Stimulated activated naive CD8-positive, alpha-beta T cell treated with anti-CD3 and anti-CD28 coated beads, Interleukin-15, amount 100 ng/mL, for 72 hours (primary cell): ENCODE measurements at regions not wholly inside any gene's neighbourhood (a gene's known extent, or its start where the extent isn't known, plus 50 kb on each side); places are given as distances from the start of the nearest gene placed in this dataset.
A peak's percentile ranks its signal among the peaks of the same experiment; 100 is the strongest.
"Not testable (repeated sequence)": the region's sequence is repeated elsewhere in the genome, so short reads cannot be mapped to it uniquely, and the experiment has no call there.

Source experiments
- ATAC-seq: fragments of 150-1000 bp; cut with Tn5 transposase; 2 replicates; pipeline ENCODE4 v1.10.0; 2021; ENCODE audit warnings: mild to moderate bottlenecking, moderate library complexity
- DNase-seq, 2 donors: peaks; one replicate each; pipeline ENCODE4 v3.0.0; 2021 to 2022
- H3K27ac Mint-ChIP-seq, 2 donors: one replicate each; pipeline ENCODE4 v1.8.0; 2022; ENCODE audit warnings: mild to moderate bottlenecking in 2 of 2, mixed read lengths in 2 of 2, moderate library complexity in 2 of 2
- H3K27me3 Mint-ChIP-seq: one replicate; pipeline ENCODE4 v1.8.0; 2022; ENCODE audit warnings: mixed read lengths
- H3K4me1 Mint-ChIP-seq: one replicate; pipeline ENCODE4 v1.8.0; 2022; ENCODE audit warnings: mild to moderate bottlenecking, mixed read lengths
- H3K4me3 Mint-ChIP-seq, 2 donors: one replicate each; pipeline ENCODE4 v1.8.0; 2022; ENCODE audit warnings: mild to moderate bottlenecking in 2 of 2, mixed read lengths in 2 of 2, moderate library complexity in 1 of 2
- H3K9me3 Mint-ChIP-seq, 2 donors: one replicate each; pipeline ENCODE4 v1.8.0; 2022; ENCODE audit warnings: mixed read lengths in 2 of 2

- ATAC-seq (no peak), DNase-seq (no peak)
- Mint-ChIP-seq H3K9me3 (peaks cover 17 to 26% of the 10 kb centered on the region in 2 donors), H3K27me3 (no peaks in the 10 kb centered on the region), H3K4me1 (peaks cover 54% of the 10 kb centered on the region), H3K4me3 (no peak overlapping the region), H3K27ac (peak overlapping the region; percentile 27 to 59)
Observed at GRCh38 chr6:5869261-5869660, 137.5 kb downstream of the NRN1 start.

- Mint-ChIP-seq H3K27ac (peak overlapping the region; percentile 49 to 84), H3K27me3 (no peaks in the 10 kb centered on the region), H3K9me3 (peaks cover 7 to 25% of the 10 kb centered on the region in 2 donors), H3K4me3 (peak overlapping the region; percentile 66 to 73), H3K4me1 (peaks cover 40% of the 10 kb centered on the region)
- DNase-seq (no peak), ATAC-seq (peak; percentile 53)
Observed at GRCh38 chr6:5866547-5867051, 140.1 kb downstream of the NRN1 start.

GRCh38 chr6:5865506-5866031 lies 141.2 kb downstream of the NRN1 start:
- H3K4me1 Mint-ChIP-seq = peaks cover 39% of the 10 kb centered on the region
- H3K4me3 Mint-ChIP-seq = no peak overlapping the region
- no peak for ATAC-seq
- peaks cover 4 to 23% of the 10 kb centered on the region in 2 donors for H3K9me3 Mint-ChIP-seq
- DNase-seq = no peak
- no peak overlapping the region for H3K27ac Mint-ChIP-seq
- no peaks in the 10 kb centered on the region for H3K27me3 Mint-ChIP-seq

DNA sequence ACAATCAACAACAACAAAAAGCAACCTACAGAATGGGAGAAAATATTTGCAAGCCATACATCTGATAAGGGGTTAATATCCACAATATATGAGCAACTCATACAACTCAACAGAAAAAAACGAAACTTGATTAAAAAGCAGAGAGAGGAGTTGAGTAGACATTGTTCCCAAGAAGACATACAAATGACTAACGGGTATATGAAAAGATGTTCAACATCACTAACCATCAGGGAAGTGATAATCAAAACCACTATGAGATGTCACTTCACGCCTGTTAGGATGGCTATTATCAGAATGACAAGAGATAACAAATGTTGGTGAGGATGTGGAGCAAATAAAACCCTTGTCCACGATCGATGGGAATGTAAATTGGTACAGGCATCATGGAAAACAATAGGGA lies 145.9 kb downstream of the NRN1 start:
- Mint-ChIP-seq H3K27me3 (no peaks in the 10 kb centered on the region), H3K27ac (no peak overlapping the region), H3K9me3 (peaks cover 4 to 23% of the 10 kb centered on the region in 2 donors), H3K4me1 (peaks cover 12% of the 10 kb centered on the region), H3K4me3 (no peak overlapping the region)
- ATAC-seq (no peak), DNase-seq (no peak)

- ATAC-seq (no peak), DNase-seq (no peak)
- H3K27ac Mint-ChIP-seq = no peak overlapping the region
- H3K9me3 Mint-ChIP-seq = no peaks in the 10 kb centered on the region
- H3K27me3 Mint-ChIP-seq = no peaks in the 10 kb centered on the region
- peaks cover 5% of the 10 kb centered on the region for H3K4me1 Mint-ChIP-seq
- H3K4me3 Mint-ChIP-seq = no peak overlapping the region
Observed at GRCh38 chr6:5855787-5856470, 150.8 kb downstream of the NRN1 start.

DNA sequence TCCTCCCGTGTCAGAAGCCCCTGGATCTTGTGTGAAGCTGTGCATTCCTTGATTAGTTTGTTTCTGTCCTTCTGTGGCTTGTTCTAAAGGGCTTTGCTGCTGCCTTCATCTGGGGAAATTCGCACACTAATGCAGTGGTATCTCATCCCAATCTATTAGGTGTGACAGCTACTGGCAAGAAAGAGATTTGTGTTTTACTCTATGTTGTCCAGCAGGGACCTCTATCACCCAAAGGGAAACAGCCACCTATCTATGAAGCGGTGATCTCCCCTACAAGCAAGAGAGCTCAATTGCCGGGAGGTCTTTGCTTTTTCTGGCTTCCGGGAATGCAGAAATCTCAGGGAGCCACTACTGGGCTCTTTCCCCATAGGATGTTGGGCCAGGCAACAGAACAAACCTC lies 151.8 kb downstream of the NRN1 start:
- no peak overlapping the region for H3K4me3 Mint-ChIP-seq
- peaks cover 7% of the 10 kb centered on the region for H3K27me3 Mint-ChIP-seq

GRCh38 chr6:5851261-5851757 lies 155.4 kb downstream of the NRN1 start:
- peaks cover 5% of the 10 kb centered on the region for H3K4me1 Mint-ChIP-seq
- ATAC-seq (peak; percentile 93), DNase-seq (peak; percentile 58 to 64)
- peak overlapping the region; percentile 73 to 79 for H3K4me3 Mint-ChIP-seq
- H3K27me3 Mint-ChIP-seq = peaks cover 8% of the 10 kb centered on the region
- peak overlapping the region; percentile 40 to 49 for H3K27ac Mint-ChIP-seq
- H3K9me3 Mint-ChIP-seq = no peaks in the 10 kb centered on the region

More for the DNA sequence above, 151.8 kb downstream of the NRN1 start:
- Mint-ChIP-seq H3K27ac (no peak overlapping the region), H3K4me1 (peaks cover 5% of the 10 kb centered on the region), H3K9me3 (no peaks in the 10 kb centered on the region)
- no peak for DNase-seq
- ATAC-seq = no peak

- peak overlapping the region; percentile 73 to 77 for H3K4me3 Mint-ChIP-seq
- peak overlapping the region; percentile 34 for H3K27ac Mint-ChIP-seq
- peak; percentile 57 for ATAC-seq
Observed at GRCh38 chr6:5850848-5851255, 155.9 kb downstream of the NRN1 start.

GRCh38 chr6:5846889-5847288 lies 159.8 kb downstream of the NRN1 start:
- no peaks in the 10 kb centered on the region for H3K9me3 Mint-ChIP-seq
- H3K27me3 Mint-ChIP-seq = peaks cover 8% of the 10 kb centered on the region
- ATAC-seq (no peak), DNase-seq (no peak)
- H3K27ac Mint-ChIP-seq = peak overlapping the region; percentile 31 to 83
- peaks cover 4% of the 10 kb centered on the region for H3K4me1 Mint-ChIP-seq
- H3K4me3 Mint-ChIP-seq = no peak overlapping the region

More at GRCh38 chr6:5850848-5851255, 155.9 kb downstream of the NRN1 start:
- DNase-seq = no peak
- H3K4me1 Mint-ChIP-seq = peaks cover 5% of the 10 kb centered on the region
- no peaks in the 10 kb centered on the region for H3K9me3 Mint-ChIP-seq
- H3K27me3 Mint-ChIP-seq = peaks cover 8% of the 10 kb centered on the region

GRCh38 chr6:5846335-5846734 lies 160.4 kb downstream of the NRN1 start:
- H3K27me3 Mint-ChIP-seq = peaks cover 8% of the 10 kb centered on the region
- H3K4me1 Mint-ChIP-seq = no peaks in the 10 kb centered on the region
- H3K4me3 Mint-ChIP-seq = no peak overlapping the region
- H3K9me3 Mint-ChIP-seq = no peaks in the 10 kb centered on the region
- DNase-seq = no peak
- ATAC-seq = no peak
- H3K27ac Mint-ChIP-seq = peak overlapping the region in 1 of 2 donors; percentile 31

DNA sequence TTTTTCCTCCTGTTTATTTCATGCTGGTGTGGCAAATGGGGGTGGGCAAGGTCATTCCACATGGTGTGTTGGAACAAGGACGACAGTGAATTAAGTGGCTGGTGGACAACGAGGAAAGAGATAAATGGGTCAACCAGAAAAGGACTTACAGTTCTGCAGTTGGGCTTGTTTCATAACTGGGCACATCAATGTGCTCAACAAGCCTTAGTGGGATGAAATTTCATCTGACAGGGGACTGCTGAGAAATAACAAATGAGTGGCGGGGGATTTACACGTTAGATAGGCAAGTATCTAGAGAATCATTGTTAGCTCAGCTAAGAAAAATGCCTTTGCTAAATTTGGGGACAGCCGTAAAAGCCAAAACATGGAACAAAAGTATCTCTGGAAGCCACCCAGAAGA lies 163.6 kb downstream of the NRN1 start:
- H3K4me3 Mint-ChIP-seq = no peak overlapping the region
- no peaks in the 10 kb centered on the region for H3K9me3 Mint-ChIP-seq
- H3K4me1 Mint-ChIP-seq = no peaks in the 10 kb centered on the region
- DNase-seq (no peak), ATAC-seq (no peak)
- H3K27me3 Mint-ChIP-seq = no peaks in the 10 kb centered on the region
- H3K27ac Mint-ChIP-seq = no peak overlapping the region

GRCh38 chr6:5840734-5841390 lies 165.9 kb downstream of the NRN1 start:
- no peaks in the 10 kb centered on the region for H3K4me1 Mint-ChIP-seq
- ATAC-seq = no peak
- H3K4me3 Mint-ChIP-seq = no peak overlapping the region
- peak overlapping the region in 1 of 2 donors; percentile 89 for H3K27ac Mint-ChIP-seq
- H3K27me3 Mint-ChIP-seq = no peaks in the 10 kb centered on the region
- H3K9me3 Mint-ChIP-seq = no peaks in the 10 kb centered on the region
- DNase-seq = no peak

DNA sequence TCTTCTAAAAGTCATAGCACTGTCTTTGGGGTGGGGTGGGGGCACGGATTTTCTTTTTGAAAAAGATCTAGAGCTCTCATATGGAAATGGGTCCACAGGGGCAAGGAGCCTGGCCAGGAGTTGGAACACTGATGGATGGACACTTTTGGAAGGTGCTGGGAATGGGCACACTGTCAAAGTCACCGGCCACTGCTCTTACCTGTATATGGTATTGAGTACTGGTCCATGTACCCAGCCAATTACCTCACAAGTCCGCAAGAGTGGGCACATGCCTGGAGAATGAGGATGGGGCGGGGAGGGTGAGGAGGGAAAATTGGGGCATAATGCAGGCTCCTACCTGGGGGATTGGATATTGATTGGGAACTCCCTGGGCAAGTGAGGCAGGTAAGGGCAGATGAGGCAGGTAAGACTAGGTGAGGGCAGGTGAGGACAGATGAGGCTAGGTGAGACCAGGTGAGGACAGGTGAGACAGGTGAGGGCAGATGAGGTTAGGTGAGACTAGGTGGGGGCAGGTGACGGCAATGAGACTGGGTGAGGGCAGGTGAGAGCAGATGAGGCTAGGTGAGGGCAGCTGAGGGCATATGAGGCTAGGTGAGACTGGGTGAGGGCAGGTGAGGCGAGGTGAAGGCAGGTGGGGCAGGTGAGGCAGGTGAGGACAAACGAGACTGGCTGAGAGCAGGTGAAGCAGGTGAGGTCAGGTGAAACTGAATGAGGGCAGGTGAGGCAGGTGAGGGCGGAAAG lies 167.9 kb downstream of the NRN1 start:
- H3K4me1 Mint-ChIP-seq = peaks cover 8% of the 10 kb centered on the region
- H3K27ac Mint-ChIP-seq = peak overlapping the region in 1 of 2 donors; percentile 61
- ATAC-seq = no peak
- H3K4me3 Mint-ChIP-seq = no peak overlapping the region
- H3K27me3 Mint-ChIP-seq = no peaks in the 10 kb centered on the region
- no peaks in the 10 kb centered on the region for H3K9me3 Mint-ChIP-seq
- DNase-seq = no peak

- DNase-seq = no peak
- H3K27ac Mint-ChIP-seq = no peak overlapping the region
- no peaks in the 10 kb centered on the region for H3K9me3 Mint-ChIP-seq
- peaks cover 23% of the 10 kb centered on the region for H3K4me1 Mint-ChIP-seq
- no peak for ATAC-seq
- H3K4me3 Mint-ChIP-seq = no peak overlapping the region
- H3K27me3 Mint-ChIP-seq = no peaks in the 10 kb centered on the region
Observed at GRCh38 chr6:5837323-5837722, 169.4 kb downstream of the NRN1 start.

GRCh38 chr6:5836597-5836996 lies 170.1 kb downstream of the NRN1 start:
- not testable (repeated sequence) for H3K4me3 Mint-ChIP-seq, H3K27me3 Mint-ChIP-seq, ATAC-seq, H3K27ac Mint-ChIP-seq, H3K9me3 Mint-ChIP-seq, DNase-seq
- H3K4me1 Mint-ChIP-seq = peaks cover 30% of the 10 kb centered on the region
